Kidney tubule cell (primary cell): ENCODE measurements at regions not wholly inside any gene's neighbourhood (a gene's known extent, or its start where the extent isn't known, plus 50 kb on each side); places are given as distances from the start of the nearest gene placed in this dataset.
A peak's percentile ranks its signal among the peaks of the same experiment; 100 is the strongest.

Experiments used
- DNase-seq: peaks from one replicate; pipeline ENCODE4 v3.0.0-alpha.2; 2018; ENCODE audit warnings: low spot score

DNA sequence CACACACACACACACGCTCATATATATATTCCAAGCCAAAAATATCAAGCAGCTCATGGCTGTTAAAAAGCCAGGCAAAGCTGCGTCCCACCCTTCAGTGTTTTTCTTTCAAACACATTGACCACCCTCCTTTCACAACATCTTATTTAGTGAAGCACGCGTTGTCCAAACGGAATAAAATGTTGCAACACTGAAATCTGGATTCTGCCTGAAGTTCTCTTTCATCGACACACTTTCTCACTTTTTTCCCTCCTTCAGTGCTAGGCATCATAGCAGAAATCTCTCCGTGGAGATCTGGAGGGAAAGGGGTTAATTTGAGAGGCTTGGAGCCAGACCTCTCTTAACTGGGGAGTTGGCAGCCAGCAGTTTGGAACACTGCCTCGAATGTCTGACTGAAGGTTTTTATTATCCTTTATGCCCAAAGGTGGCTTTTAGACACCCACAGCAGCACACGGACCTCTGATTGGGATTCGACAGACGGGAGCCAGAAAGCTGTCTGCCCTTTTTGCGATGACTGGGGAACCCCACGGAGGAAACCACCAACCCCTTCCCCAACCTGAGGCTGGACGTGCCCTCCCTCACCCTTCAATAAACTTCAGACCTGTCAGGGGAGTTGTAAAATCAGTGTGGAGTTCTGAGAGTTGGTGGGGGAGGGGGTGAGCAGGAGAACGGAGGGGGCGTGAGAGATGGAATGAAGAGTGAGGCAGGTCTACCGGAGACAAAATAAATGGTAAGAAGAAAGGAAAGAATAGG is 833.6 kb upstream of the SOX9 start:
- no peak for DNase-seq

DNA sequence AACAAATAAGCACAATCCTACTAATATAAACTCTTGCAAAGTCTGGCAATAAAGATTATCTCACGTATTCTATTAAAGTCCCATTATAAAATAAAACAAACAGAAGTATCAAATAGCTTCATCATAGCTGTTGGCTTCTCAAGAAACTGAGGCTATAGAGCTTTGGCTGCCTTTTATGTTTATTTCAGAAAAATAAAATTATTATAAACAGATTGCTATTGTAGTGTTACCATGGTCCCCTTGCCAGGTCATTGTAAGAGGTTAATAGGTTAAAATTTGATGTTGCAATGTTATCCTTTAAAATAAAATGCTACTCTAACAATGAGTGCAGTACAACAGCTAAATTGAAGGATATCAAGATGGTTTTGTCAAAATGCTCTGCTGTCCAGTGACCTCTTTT is 828.8 kb upstream of the SOX9 start:
- no peak for DNase-seq

DNA sequence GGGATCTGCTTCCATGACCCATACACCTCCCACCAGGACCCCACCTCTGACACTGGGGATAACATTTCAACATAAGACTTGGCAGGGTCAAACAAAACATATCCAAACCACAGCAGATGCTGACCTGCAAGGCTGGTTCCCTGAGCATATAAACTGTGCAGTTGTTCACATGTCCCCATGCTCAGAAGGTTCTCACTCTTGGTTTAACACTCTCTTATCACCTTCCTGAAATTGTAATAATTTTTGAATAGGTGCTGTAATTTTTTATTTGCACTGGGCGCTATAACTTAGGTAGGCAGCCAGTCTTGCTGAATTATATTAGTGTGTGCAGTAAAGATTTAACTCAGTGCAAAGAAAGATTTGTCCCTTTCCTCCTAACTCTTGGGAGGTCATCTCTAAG is 824.8 kb upstream of the SOX9 start:
- DNase-seq, result no peak

DNA sequence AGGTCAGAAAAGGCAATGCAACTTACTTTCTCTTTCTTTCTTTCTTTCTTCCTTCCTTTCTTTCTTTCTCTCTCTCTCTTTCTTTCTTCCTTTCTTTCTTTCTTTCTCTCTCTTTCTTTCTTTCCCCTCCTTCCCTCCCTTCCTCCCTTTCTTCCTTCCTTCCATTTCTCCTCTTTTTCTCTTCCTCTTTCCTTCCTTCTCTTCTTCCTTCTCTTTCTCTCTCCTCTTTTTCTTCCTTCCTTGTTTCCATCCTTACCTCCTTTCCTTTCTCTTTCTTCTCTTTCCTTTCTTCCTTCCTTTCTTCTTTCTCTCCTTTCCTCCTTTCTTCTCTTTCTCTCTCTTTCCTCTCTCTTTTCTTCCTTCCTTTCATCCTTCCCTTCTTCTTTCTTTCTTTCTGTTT is 819.8 kb upstream of the SOX9 start:
- no peak for DNase-seq

DNA sequence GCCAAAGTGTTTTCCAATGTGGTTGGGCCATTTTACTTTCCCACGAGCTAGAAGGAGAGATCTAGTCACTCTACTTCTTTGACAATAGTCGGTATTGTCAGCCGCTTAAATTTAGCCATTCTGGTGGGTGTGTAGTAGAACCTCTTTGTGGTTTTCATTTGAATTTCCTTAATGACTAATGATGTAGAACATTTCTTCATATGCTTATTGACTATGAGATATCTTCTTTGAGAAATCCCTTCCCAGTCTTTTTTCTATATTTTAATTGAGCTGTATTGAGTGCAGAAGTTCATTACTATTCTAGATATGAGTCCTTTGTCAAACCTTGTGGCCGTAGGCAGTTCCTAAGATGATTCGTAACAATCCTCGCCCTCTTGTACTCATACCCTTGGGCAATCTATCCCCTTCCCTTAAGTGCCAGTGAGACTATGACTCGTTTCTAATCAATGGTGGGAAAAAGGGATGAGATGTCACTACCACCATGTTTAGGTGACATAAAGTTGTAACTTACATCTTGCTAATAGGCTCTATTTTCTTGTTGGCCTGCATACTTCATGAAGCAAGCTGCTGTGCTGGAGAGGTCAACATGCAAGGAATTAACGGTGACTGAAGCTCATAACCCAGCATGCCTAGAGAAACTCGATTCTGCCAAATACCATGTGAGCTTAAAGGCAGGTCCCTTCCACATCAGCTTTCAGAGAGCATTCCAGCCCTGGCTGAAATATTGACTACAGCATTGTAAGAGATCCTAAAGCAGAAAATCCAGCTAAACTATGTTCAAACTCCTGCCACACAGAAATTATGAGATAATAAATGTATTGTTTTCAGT is 817.9 kb upstream of the SOX9 start:
- peak; percentile 14 for DNase-seq

DNA sequence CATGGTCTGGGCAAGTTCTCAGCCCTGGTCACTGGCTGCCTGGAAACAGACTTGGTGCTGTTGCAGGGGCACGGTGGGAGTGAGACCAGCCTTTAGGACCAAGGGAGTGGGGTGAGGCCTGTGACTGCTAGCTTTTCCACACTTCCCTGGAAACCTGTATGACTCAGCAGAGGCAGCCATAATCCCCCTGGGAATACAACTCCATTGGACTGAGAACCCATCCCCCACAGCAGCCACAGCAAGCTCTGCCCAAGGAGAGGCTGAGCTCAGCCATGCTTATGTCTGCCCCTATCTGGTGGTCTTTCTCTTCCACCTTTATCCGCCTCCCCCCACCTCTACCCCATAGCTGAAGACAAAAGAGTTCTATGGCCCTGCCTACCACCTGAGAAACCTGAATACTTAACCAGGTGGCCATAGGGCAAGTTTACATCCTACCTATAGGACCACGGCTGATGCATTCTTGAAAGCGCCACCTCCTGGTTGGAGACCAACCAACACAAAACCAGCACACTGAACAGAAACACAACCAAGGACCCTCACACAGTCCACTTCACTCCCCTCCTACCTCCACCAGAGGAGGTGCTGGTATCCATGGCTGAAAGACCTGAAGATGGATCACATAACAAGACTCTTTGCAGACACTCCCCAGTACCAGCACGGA is 816.2 kb upstream of the SOX9 start:
- no peak for DNase-seq

DNA sequence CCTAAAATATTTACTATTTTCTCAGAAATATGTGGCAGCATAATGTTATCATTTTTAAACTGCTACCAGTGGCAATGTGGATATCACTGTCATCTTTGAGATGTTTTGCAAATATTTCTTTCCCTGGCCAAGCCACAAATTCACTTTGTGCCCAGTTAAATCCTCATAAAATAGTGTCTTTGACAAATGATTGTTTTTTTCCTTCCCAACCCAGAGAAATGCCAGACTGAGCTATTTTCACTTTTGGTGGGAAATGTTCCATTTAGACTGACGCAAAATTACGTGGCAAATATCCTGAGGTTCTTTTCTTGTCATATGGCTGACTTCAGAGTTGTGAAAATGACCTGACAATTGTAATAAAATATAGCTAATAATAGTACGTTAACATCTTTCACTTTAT is 807.0 kb upstream of the SOX9 start:
- no peak for DNase-seq

DNA sequence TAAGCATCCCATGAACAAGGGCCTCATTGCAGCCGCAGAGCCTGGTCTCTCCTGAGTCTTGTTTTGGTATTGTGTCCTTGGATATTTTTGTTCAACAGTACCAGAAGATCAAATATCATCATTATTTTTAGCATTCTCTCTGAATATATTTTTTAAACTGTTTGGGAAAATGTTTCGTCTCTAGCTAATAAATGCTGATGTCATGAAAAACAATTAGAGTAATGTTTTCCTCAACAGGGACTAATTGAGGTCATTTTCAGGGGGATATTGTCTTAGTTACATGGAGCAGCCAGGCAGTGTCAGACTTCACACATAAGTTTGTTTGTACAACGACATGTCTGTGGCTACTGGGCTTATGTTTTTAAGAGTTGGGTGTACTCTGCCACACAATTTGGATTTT is 805.3 kb upstream of the SOX9 start:
- no peak for DNase-seq

DNA sequence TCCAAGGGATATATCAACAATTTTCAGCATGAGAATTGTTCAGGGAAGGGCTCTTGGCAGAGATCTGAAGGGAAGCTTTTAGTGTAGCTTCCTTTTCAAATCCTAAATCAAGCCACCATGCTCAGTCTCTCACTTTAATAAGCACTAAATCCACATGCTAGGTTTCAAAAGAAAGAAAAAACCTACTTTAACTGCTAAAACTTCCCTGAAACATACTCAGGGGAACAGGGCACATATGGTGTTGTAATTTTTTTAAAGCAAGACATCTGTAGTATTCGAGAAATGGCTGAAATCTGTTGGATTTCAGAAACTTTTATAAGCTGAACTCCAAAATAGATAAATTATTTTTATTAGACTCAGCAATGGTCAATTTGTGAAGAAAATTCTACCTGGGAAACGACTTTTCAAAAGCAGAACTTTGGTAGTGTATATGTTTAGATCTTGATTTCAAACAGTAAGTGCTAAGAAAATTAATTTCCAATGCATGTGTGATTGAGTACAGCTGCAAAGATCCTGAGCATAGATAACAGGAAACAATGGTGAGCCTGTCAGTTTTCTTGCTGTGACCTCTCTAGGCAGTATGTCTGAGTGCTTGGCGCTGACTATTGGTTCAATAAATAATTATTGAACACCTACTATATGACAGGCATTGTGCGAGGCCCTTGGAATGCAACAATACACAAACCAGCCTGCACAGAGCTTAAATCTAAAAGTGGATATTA is 804.5 kb upstream of the SOX9 start:
- DNase-seq, result no peak

DNA sequence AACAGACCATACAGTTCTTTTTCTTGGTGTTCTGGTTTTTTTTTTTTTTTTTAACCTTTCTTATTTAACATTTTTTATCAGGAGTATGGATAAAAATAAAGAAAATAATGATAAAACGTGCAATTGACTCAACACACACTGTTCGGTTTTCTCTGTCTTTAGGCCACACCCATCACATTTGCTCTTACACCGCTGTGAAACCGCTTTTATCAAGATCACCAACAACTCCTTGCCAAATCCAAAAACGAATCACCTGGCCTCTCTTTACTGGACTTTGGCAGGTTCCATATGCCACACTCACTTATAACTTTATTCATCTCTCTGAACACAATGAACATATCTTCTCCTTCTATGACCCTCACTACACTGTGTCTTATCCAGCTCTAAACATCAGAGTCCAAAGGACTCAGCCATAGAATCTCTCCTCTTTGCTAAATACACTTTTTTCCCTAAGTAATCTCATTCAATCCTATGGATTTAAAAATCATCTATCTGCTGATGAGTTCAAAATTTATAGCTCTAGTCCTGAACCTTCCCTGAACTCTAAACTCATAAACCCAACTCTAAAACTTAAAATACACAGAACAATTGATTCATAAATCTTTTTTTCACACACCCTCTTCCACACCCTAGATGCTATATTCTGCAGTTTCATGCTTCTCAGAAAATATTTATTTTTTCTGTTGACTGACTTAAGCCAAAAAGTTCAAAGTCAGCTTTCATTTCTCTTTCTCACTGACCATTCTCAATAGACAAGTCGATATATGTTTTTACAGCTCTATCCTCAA is 800.6 kb upstream of the SOX9 start:
- DNase-seq, result no peak

DNA sequence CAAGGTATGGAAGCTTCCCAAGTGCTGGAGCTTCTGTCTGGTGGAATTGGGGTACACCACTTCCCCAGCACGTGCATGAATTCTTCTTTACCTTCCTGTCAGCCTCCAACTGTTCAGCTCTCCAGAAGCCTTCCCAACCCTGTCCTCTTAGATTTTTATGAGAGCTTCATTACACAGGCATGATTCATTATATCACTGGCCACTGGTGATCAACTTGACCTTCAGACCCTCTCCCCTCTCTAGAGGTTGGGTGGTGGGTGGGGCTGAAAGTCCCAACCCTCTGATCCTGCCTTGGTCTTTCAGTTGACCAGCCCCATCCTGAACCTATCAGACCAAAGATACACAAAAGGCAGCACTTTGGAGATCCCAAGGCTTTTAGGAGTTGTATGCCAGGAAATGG is 795.7 kb upstream of the SOX9 start:
- DNase-seq, result no peak

DNA sequence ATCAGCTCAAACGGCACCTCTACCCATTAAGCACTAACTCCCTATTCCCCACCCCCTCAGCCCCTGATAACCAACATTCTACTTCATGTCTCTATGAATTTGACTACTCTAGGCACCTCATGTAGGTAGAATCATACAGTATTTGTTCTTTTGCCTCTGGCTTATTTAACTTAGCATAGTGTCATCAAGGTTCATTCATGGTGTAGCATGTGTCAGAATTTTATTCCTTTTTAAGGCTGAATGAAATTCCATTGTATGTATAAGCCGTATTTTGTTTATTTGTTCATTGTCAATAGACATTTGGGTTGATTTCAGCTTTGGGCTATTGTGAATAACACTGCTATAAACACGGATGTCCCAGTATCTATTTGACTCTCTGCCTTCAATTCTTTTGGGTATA is 794.9 kb upstream of the SOX9 start:
- no peak for DNase-seq

DNA sequence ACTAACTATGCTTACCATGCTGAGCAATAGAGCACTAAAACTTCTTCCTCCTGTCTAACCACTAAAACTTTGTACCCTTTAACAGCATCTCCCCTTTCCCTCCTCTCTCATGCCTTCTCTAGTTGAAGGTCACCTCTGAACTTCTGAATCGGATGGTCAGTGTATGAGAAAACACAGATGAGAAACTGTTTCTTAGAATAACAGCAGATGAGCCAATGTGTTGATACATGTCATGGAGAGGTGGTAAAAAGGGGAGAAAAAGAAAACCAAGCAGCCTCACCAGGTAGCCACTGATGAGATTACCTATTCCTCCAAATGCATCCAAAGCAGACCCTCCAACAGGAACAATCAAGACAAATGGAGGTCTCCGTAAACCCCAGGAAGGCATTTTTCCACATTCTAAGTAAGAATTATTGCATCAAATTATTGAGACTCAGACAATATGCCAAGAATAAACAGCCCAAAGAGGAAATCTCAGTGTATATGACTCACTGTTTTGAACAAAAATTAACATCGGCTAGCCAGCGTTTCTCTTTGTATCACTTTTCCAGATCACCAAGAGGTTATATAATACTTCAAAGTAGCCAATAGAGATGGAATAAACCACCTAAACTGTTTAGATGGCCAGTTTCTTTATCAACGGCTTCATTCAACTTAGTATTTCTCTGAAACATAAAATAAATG is 793.3 kb upstream of the SOX9 start:
- DNase-seq, result peak; percentile 13

DNA sequence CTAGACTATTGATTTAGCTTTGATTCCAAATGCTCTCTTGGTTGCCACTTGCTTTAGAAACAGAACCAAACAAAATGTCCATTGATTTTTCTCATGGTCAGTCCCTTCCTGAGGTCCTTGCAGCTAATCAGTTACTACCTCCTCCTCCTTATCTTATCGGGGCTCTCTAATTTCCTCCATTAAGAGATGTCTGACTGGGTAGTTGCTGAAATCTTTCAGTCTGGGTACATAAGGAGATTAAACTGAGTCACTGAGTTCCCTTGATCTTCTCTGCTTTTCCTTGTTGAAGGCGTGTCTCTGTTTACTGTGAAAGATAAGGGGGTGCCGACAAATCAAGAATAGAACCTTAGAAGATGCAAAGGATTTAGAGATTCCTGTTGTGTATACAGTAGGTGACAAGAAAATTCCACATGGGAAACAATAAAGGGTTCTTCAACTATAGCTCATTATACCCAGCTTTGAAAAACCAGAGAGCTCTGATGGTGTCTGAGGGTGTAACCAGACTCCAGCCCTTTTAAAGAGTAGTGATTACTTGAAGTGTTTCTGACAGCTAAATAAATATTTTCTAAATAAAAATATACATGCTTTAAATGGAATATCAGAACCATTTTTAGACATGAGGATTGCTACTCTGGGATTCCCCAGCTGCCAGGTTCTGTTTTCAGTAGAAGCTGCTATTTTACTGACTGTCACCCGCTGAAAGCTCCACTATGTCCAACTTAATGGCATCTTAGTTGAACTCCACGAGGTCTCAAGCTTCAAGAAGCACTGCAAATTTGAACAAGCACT is 791.3 kb upstream of the SOX9 start:
- DNase-seq, result no peak

DNA sequence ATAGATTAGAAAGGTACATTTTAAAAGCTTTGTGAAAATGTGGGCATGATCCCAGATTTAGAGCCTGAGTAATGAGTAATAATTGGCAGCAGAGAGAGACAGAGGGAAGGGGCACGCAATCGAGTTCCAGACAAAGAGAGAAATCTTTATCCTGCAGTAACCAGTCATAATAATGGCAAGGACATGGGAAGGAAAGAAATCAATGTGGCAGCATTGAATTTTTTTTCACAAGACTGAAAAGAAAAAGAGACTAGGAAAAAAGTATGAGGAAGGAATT is 790.8 kb upstream of the SOX9 start:
- DNase-seq, result no peak

DNA sequence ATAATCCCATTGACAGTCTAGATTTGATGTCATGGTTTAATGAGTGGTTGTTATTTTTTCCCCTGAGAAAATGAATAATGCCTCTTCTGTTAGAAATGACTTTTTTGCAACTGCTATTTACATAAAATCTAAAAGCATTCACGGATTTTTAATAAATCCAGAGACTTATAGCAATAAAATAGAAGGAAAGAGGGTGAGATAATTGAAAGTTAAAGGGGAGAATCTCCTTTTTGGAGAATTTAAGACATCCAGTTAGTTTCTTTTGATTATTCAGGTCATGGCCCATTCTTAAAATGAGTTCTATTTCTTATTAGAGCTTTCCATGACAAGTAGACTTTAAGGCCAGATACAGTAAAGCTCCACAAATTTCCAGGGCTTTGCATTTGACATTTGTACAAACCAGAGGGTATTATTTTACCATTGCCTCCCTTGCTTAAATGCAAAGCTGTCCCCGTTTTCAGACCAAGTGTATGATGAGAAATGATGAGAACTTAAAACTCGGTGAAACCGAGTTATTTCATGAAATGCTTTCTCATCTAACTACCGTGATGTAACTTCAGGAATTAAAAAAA is 789.0 kb upstream of the SOX9 start:
- DNase-seq, result no peak

DNA sequence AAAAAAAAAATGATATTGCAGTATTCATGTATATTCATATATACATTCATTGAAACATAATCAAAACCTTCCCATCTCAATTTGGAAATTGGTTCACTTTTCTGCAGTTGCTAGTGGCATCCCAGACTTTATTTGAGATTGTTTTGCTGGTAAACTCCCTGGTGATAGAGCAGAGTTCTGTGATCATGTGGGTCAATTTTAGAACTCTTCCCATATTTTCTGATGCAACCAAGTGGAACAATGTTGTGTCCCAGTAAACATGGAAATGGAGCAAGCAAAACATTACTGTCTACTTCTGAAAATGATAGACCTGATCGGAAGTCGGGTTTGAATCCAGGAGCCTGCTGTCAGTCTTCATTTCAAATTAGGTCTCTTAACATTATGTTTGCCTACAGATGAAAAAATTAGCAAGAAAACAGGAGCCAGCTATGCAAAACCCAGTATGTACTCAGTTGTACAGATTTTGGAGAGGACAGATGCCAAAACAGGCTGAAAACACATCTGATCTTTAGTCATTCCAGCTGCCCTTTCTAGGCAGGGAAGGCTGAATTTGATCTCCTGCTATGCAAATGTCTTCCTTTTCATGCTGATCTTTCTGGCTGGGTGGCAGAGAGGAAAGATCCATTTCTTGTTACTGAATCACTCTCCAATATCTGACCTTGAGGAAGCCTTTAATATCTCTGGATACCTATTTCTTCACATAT is 786.6 kb upstream of the SOX9 start:
- no peak for DNase-seq

DNA sequence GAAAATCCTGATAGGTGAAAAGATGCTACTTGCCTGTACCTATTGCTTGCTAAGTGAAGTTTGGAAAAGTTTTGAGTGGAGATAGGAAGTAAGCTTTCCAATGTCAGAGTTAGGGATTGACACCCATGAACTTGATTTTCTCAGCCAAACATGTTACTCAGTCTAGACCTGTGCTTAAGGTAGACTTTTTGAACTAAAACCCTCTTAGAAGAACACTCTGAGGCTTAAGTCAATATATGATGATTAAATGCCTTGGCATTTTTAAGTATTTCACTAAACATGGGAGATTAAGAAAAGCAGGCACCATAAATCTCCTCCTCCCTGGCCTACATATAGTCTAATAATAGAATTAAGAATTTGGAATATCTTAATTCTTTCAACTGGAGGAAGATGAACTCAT is 785.6 kb upstream of the SOX9 start:
- DNase-seq, result no peak

DNA sequence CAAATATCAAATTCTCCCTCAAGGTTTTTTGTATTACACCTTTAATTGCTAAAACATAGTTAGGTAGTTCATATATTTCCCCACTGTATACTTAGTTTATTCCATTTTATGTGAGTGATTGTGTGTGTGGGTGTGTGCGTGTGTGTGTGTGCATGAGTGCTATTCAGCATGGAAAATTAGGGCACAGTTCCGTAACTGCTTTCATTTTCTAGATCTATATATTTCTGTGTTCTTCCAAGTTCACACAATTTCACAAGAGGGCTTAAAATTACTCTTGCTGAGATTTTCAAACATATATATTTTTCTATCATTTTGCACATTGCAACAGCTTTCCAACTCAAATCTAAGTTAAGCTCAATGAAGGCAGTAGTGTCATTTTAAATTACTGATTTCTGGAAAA is 782.9 kb upstream of the SOX9 start:
- no peak for DNase-seq

DNA sequence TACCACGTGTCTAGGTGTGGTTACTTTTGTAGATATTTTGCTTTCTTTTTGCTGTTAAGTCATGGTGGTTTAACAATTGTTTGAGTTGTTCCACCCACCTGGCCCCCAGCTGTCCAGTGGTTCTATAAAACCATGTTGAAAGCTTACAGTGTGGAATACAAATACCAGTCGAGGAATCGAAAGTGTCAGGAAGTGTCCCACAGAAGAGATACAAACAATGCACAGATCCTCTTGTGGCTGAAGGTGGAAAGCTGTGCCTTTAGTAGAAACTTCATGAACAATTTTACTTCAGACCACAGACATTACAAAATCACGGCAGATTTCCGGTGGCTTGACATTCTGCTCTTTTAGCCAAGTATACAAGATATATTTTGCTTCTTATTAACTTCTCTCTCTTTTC is 782.4 kb upstream of the SOX9 start:
- no peak for DNase-seq
